ENCODE measurements at regions not wholly inside any gene's neighbourhood (a gene's known extent, or its start where the extent isn't known, plus 50 kb on each side); places are given as distances from the start of the nearest gene placed in this dataset.

- Histone ChIP-seq H3K9me1 (replicated peaks; ENCODE audit: control insufficient read depth, extremely low read depth, insufficient read depth, low read length) (no peaks in the 10 kb centered on the region), H3K4me2 (ENCODE audit: insufficient read depth, low read length) (no peak overlapping the region), H4K20me1 (replicated peaks; ENCODE audit: control insufficient read depth, extremely low read depth, insufficient read depth, low read length) (no peaks in the 10 kb centered on the region), H2AFZ (ENCODE audit: low read depth, low read length) (no peak overlapping the region), H3K4me3 (replicated peaks in 1 of 3; ENCODE audit: insufficient read depth in 1 of 3, low read depth in 1 of 3, low read length in 3 of 3) (no peak overlapping the region), H3K4me1 (ENCODE audit: control insufficient read depth, extremely low read depth, insufficient read depth, low read length) (no peaks in the 10 kb centered on the region), H3K79me2 (ENCODE audit: control insufficient read depth, insufficient read depth, low read length) (no peaks in the 10 kb centered on the region), H3K9me3 (replicated peaks; ENCODE audit: control insufficient read depth, insufficient read depth, low read length) (no peaks in the 10 kb centered on the region), H3K27ac (ENCODE audit: insufficient read depth, low read depth, low read length) (no peak overlapping the region), H3K27me3 (ENCODE audit: control insufficient read depth in 2 of 2, insufficient read depth in 2 of 2, low read length in 2 of 2) (no peaks in the 10 kb centered on the region), H3K9ac (replicated peaks; ENCODE audit: extremely low read depth, insufficient read depth, low read length) (no peak overlapping the region), H3K36me3 (ENCODE audit: control insufficient read depth in 2 of 2, extremely low read depth in 1 of 2, insufficient read depth in 2 of 2, low read length in 2 of 2) (no peaks in the 10 kb centered on the region)
- POLR2A ChIA-PET, result no interaction called here
- no peak for FAIRE-seq
- intact Hi-C loops (cut with micrococcal nuclease), result no loop called here
- no peak for DNase-seq (ENCODE audit: low read depth, low spot score)
- CTCF ChIA-PET, result no interaction called here
- dilution Hi-C loops (cut with MboI; ENCODE audit: extremely low pct_ligation_motif_present, low sequenced_read_pairs), result no loop called here
- no TSS peak for BruUV-seq (replicated peaks)
- no peak for TF ChIP-seq JUN (IDR thresholded peaks at IDR 0.05; ENCODE audit: borderline replicate concordance, insufficient read depth, insufficient read length, low read depth)
- no peak for TF ChIP-seq POLR2A (IDR thresholded peaks at IDR 0.05; ENCODE audit: low read depth, low read length)
- TF ChIP-seq, protein P1, sequence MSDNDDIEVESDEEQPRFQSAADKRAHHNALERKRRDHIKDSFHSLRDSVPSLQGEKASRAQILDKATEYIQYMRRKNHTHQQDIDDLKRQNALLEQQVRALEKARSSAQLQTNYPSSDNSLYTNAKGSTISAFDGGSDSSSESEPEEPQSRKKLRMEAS (IDR thresholded peaks at IDR 0.05; ENCODE audit: insufficient read depth, insufficient read length), result no peak
- no peak for TF ChIP-seq POLR2AphosphoS5 (IDR thresholded peaks at IDR 0.05; ENCODE audit: insufficient read depth, low read depth, low read length)
- TF ChIP-seq MYC (IDR thresholded peaks at IDR 0.05; ENCODE audit: low read depth, low read length), result no peak
- TF ChIP-seq EZH2 (IDR thresholded peaks at IDR 0.05; ENCODE audit: borderline replicate concordance, low read depth, low read length, severe bottlenecking), result no peak
- TF ChIP-seq, protein P2, sequence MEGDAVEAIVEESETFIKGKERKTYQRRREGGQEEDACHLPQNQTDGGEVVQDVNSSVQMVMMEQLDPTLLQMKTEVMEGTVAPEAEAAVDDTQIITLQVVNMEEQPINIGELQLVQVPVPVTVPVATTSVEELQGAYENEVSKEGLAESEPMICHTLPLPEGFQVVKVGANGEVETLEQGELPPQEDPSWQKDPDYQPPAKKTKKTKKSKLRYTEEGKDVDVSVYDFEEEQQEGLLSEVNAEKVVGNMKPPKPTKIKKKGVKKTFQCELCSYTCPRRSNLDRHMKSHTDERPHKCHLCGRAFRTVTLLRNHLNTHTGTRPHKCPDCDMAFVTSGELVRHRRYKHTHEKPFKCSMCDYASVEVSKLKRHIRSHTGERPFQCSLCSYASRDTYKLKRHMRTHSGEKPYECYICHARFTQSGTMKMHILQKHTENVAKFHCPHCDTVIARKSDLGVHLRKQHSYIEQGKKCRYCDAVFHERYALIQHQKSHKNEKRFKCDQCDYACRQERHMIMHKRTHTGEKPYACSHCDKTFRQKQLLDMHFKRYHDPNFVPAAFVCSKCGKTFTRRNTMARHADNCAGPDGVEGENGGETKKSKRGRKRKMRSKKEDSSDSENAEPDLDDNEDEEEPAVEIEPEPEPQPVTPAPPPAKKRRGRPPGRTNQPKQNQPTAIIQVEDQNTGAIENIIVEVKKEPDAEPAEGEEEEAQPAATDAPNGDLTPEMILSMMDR (IDR thresholded peaks at IDR 0.05; ENCODE audit: extremely low read depth in 1 of 2, insufficient read depth in 1 of 2, low read depth in 1 of 2, low read length in 2 of 2), result no peak
- TF ChIP-seq FOS (IDR thresholded peaks at IDR 0.05; ENCODE audit: borderline replicate concordance, insufficient read depth, low read length), result no peak
- no peak for TF ChIP-seq GATA2 (IDR thresholded peaks at IDR 0.05; ENCODE audit: insufficient read depth, insufficient read length, low read depth, low read length)
Observed at GRCh38 chr7:24140001-24140400, 144.0 kb upstream of the NPY start.

Measured in endothelial cell of umbilical vein (primary cell).